ENCODE measurements at regions not wholly inside any gene's neighbourhood (a gene's known extent, or its start where the extent isn't known, plus 50 kb on each side); places are given as distances from the start of the nearest gene placed in this dataset.

- no peaks in the 10 kb centered on the region for H3K36me3 ChIP-seq
- no peak for DNase-seq (ENCODE audit: extremely low spot score)
- TF ChIP-seq EP300 (IDR thresholded peaks at IDR 0.05): no peak
- no peak for TF ChIP-seq POLR2AphosphoS5 (IDR thresholded peaks at IDR 0.05)
- TF ChIP-seq CTCF (IDR thresholded peaks at IDR 0.05): no peak
- no peak for TF ChIP-seq POLR2A (IDR thresholded peaks at IDR 0.05; ENCODE audit: low read depth)
- no peak overlapping the region for H3K27ac ChIP-seq (replicated peaks in 1 of 4)
- no peaks in the 10 kb centered on the region for H3K4me1 ChIP-seq
- H3K9me3 ChIP-seq: no peaks in the 10 kb centered on the region
- intact Hi-C loops (cut with DNase I): no loop called here
- 30% methylated on average over 2 of the region's 2 CpGs for WGBS
- H3K4me3 ChIP-seq: no peak overlapping the region
- H3K27me3 ChIP-seq: no peaks in the 10 kb centered on the region
Measured at GRCh38 chr12:93203361-93203760, 174.4 kb upstream of the NUDT4 start.

- no peaks in the 10 kb centered on the region for H3K27me3 ChIP-seq
- intact Hi-C loops (cut with DNase I): no loop called here
- WGBS: 92% methylated on average over 4 of the region's 4 CpGs
- no peaks in the 10 kb centered on the region for H3K9me3 ChIP-seq
- H3K4me1 ChIP-seq: peaks cover 0 to 6% (median 0%) of the 10 kb centered on the region in 4 donors
- H3K36me3 ChIP-seq: no peaks in the 10 kb centered on the region
- no peak overlapping the region for H3K4me3 ChIP-seq
- no peak for TF ChIP-seq CTCF (IDR thresholded peaks at IDR 0.05)
- TF ChIP-seq POLR2AphosphoS5 (IDR thresholded peaks at IDR 0.05): no peak
- TF ChIP-seq EP300 (IDR thresholded peaks at IDR 0.05): no peak
- TF ChIP-seq POLR2A (IDR thresholded peaks at IDR 0.05; ENCODE audit: low read depth): no peak
- H3K27ac ChIP-seq (replicated peaks in 1 of 4): no peak overlapping the region
- DNase-seq (ENCODE audit: extremely low spot score): no peak
Measured at GRCh38 chr12:93204896-93205295, 172.8 kb upstream of the NUDT4 start.

GRCh38 chr12:93205361-93205760, 172.4 kb upstream of the NUDT4 start:
- Histone ChIP-seq H3K4me3 (no peak overlapping the region), H3K27me3 (no peaks in the 10 kb centered on the region), H3K4me1 (peaks cover 0 to 6% (median 0%) of the 10 kb centered on the region in 4 donors), H3K27ac (replicated peaks in 1 of 4) (no peak overlapping the region), H3K9me3 (no peaks in the 10 kb centered on the region), H3K36me3 (no peaks in the 10 kb centered on the region)
- intact Hi-C loops (cut with DNase I): no loop called here
- TF ChIP-seq POLR2AphosphoS5 (IDR thresholded peaks at IDR 0.05): no peak
- TF ChIP-seq POLR2A (IDR thresholded peaks at IDR 0.05; ENCODE audit: low read depth): no peak
- no peak for TF ChIP-seq CTCF (IDR thresholded peaks at IDR 0.05)
- TF ChIP-seq EP300 (IDR thresholded peaks at IDR 0.05): no peak
- no peak for DNase-seq (ENCODE audit: extremely low spot score)
- WGBS: 79% methylated on average over 3 of the region's 3 CpGs

- Histone ChIP-seq H3K9me3 (no peaks in the 10 kb centered on the region), H3K27me3 (no peaks in the 10 kb centered on the region), H3K4me1 (peaks cover 0 to 6% (median 0%) of the 10 kb centered on the region in 4 donors), H3K27ac (replicated peaks in 1 of 4) (no peak overlapping the region), H3K4me3 (no peak overlapping the region), H3K36me3 (no peaks in the 10 kb centered on the region)
- TF ChIP-seq POLR2A (IDR thresholded peaks at IDR 0.05; ENCODE audit: low read depth): no peak
- TF ChIP-seq EP300 (IDR thresholded peaks at IDR 0.05): no peak
- no peak for TF ChIP-seq POLR2AphosphoS5 (IDR thresholded peaks at IDR 0.05)
- no peak for TF ChIP-seq CTCF (IDR thresholded peaks at IDR 0.05)
- intact Hi-C loops (cut with DNase I): no loop called here
- no peak for DNase-seq (ENCODE audit: extremely low spot score)
- 90% methylated on average over 1 of the region's 1 CpG for WGBS
Measured at GRCh38 chr12:93208011-93208410, 169.7 kb upstream of the NUDT4 start.

GRCh38 chr12:93214523-93215289, 163.0 kb upstream of the NUDT4 start:
- H3K4me1 ChIP-seq: no peaks in the 10 kb centered on the region

More at GRCh38 chr12:93214523-93215289, 163.0 kb upstream of the NUDT4 start:
- H3K27ac ChIP-seq (replicated peaks in 1 of 4): no peak overlapping the region
- no peak overlapping the region for H3K4me3 ChIP-seq
- intact Hi-C loops (cut with DNase I): no loop called here
- TF ChIP-seq POLR2AphosphoS5 (IDR thresholded peaks at IDR 0.05): no peak
- no peak for TF ChIP-seq POLR2A (IDR thresholded peaks at IDR 0.05; ENCODE audit: low read depth)
- TF ChIP-seq EP300 (IDR thresholded peaks at IDR 0.05): no peak
- no peak for TF ChIP-seq CTCF (IDR thresholded peaks at IDR 0.05)
- H3K27me3 ChIP-seq: no peaks in the 10 kb centered on the region
- 84% methylated on average over 6 of the region's 6 CpGs for WGBS
- no peaks in the 10 kb centered on the region for H3K36me3 ChIP-seq
- H3K9me3 ChIP-seq: no peaks in the 10 kb centered on the region
- DNase-seq (ENCODE audit: extremely low spot score): peak; percentile 70

All from esophagus muscularis mucosa (tissue), 4 donors.